OCI-M2 (cell line): ENCODE measurements at regions not wholly inside any gene's neighbourhood (a gene's known extent, or its start where the extent isn't known, plus 50 kb on each side); places are given as distances from the start of the nearest gene placed in this dataset.
A peak's percentile ranks its signal among the peaks of the same experiment; 100 is the strongest.
"Not testable (repeated sequence)": the region's sequence is repeated elsewhere in the genome, so short reads cannot be mapped to it uniquely, and the experiment has no call there.

Experiments used
- DNase-seq: peaks from one replicate; lab custom pipeline; 2025; ENCODE audit not compliant: unreplicated experiment; lab: John Stamatoyannopoulos, UW

GRCh38 chr5:12080761-12081160, 176.5 kb upstream of the CTNND2 start:
- no peak for DNase-seq

GRCh38 chr5:12078286-12078685, 174.0 kb upstream of the CTNND2 start:
- not testable (repeated sequence) for DNase-seq

DNA sequence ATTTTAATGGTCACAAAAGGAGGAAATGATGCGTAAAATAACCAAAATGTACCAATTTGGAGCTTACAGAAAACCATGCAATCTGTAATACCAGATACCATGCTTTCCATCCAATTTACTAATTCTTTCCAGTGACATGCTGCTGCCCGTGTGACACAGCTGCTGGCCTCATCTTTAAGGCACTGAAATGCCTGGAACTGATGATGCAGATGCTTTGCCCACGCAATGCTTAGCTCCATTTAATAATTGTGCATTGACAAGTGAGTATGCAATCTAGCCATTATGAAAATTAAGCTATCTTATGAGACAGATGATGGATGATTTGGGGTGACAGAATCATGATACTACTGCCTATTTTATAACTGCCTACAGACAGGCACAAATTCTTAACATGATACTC, 169.2 kb upstream of the CTNND2 start:
- no peak for DNase-seq

- DNase-seq = no peak
These were observed 168.2 kb upstream of the CTNND2 start for GRCh38 chr5:12072441-12072840.

- no peak for DNase-seq
These were observed 167.2 kb upstream of the CTNND2 start for GRCh38 chr5:12071455-12071854.

DNA sequence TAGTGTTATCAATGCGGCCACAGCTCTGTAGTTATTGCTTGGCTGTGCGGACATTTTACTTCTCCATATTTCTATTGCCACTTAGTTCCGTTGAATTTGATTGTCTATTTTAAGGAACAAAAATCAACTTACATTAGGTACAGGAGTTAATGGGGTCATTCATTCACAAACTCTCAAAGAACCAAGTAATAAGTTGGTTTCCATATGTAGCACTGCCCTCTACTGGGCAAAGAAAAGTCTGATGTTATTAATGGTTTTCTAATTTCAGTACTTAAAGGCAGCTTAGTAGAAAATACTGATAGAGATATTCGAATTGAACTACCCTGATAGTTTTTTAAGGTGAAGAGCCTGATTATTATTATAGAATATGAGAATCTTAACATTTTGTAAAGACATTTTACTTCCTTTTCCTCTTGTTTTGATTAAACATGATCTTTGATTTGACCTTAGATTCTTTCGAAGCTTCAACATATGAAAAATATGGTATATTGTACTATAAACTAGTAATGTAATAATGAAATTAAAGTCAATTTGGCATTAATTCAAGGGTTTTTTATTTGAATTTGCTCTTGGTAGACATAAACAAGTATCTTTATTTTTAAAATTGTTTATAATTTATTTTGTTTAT, 119.5 kb upstream of the CTNND2 start:
- DNase-seq = peak; percentile 10

DNA sequence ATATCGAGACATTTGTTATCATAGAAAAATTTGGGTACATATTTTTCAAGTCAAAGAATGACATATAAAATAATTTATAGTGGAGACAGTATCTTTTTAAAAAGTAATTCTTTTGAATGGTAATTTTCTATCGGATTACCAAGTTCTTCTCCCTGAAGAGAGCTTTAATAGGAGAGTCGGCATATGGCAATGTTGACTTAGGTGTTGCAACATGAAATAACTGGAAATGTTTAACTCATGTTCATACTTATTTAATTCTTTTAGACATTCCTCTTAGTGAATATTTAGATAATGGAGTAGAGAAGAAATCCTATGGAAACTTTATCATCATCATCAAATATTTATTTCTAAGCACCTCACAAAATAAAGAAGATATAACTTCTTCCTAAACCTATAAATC, 118.2 kb upstream of the CTNND2 start:
- no peak for DNase-seq

GRCh38 chr5:12019306-12019705, 115.1 kb upstream of the CTNND2 start:
- no peak for DNase-seq

DNA sequence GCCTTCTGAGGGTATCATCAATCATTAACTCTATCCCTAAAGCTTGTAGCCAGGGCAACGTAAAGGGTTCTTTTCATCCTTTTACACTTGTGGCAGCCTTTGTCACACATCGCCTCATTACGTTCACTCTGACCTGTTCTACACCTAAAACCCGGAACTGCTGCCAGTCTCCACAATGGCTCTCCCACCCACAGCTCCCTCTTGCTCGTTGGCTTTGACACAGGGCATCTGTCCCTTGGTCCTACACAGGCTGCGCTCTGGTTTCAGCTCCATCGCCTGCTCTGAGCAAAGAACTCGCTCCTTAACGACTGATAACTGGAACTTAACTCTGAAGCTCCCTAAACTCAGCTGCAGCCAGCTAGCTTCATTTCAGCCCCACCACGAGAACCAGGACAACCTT, 112.8 kb upstream of the CTNND2 start:
- DNase-seq = no peak

- no peak for DNase-seq
These were observed 112.0 kb upstream of the CTNND2 start for GRCh38 chr5:12016159-12016746.

DNA sequence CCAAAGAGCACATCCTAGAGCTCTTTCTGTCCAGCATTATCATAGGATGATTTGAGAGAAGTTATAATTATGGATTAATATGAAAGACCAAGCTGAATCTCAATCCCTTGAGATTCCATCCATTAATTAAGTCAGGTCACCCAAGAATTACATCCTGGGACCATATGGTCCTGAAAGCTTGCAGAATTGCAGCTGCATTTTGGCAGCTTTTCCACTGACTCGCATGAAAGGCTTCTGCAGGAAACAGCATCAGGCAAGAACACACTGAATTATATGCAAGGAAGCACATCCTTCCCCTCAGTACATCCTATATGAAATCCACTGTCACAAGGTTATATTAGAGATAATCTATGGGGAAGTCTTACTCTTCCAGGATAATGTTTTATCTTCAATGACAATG, 109.1 kb upstream of the CTNND2 start:
- DNase-seq = no peak

- DNase-seq = no peak
These were observed 99.4 kb upstream of the CTNND2 start for GRCh38 chr5:12003680-12004079.

DNA sequence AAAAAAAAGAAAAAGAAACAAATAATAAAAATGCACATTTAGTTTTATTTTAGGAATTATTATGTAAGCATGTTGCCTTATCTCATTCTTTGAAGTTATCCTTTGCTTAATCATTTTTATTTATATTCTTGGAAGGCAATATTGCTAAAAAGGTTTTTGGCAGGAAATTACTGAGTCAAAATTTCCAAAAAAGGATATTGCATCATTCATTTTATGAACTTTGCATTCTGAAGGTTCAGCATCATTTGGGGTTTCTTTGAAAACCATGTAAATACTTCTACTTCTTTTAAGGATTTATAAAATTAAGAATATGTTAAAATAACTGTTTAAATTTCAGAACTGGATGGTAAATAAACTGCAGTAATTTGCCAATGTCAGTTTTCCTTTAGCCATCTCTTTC, 94.2 kb upstream of the CTNND2 start:
- no peak for DNase-seq

- no peak for DNase-seq
These were observed 93.7 kb upstream of the CTNND2 start for GRCh38 chr5:11997942-11998341.

DNA sequence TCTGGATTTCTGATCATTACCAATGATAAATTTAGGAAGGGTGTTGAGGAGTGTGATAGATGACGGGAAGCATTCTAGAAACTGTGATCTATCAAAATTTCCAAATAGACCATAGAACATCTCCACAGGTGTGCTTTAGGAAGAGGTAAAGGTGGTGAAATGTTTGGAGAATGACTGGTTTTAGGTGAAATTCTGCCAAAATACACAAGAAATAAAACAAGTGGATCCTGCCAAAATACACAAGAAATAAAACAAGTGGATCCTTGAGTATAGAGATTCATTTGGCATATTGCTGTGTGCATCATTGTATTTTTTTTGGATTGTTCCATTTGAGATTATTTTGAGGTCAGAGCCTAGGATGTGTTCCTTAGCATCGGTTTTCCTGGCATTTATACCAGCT, 88.3 kb upstream of the CTNND2 start:
- no peak for DNase-seq

DNA sequence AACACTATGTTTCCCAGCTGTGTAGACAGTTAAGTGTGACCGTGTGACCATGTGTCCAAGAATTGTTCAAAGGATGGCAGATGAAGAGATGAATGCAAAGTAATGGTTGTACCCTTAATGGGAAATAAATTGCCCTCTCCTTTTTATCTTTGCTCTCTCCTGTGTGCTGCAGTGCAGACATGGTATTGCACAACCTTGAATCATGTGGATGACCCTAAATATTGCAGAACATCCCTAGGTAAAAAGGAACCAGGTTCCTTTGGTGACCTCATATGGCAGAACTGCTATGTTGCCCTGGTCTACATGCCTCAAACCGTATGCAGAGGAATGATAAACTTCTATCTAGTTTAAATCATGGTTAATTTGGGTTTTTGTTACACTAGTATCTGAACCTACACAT, 81.7 kb upstream of the CTNND2 start:
- no peak for DNase-seq

- no peak for DNase-seq
These were observed 80.0 kb upstream of the CTNND2 start for GRCh38 chr5:11984196-11984595.

- DNase-seq = no peak
These were observed 77.7 kb upstream of the CTNND2 start for GRCh38 chr5:11981986-11982385.

- no peak for DNase-seq
These were observed 73.7 kb upstream of the CTNND2 start for GRCh38 chr5:11977904-11978303.

GRCh38 chr5:11973469-11973868, 69.2 kb upstream of the CTNND2 start:
- no peak for DNase-seq

DNA sequence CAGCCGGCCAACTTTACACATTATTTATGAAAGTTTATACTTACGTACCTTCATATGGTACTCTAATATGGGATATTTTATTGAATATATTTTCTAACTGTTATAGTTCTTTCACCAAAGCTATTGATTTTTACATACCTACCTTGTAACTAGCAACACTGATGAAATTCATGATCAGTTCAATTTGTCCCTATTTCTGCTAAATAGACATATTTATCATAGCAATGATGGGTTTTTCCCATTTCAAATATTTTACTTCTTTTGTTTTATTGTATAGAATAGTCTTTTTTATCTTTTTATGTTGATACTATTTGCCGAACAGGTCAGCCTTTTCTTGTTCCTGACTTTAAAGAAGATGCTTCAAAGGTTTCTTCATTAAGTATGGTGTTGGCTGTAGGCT, 59.0 kb upstream of the CTNND2 start:
- no peak for DNase-seq

DNA sequence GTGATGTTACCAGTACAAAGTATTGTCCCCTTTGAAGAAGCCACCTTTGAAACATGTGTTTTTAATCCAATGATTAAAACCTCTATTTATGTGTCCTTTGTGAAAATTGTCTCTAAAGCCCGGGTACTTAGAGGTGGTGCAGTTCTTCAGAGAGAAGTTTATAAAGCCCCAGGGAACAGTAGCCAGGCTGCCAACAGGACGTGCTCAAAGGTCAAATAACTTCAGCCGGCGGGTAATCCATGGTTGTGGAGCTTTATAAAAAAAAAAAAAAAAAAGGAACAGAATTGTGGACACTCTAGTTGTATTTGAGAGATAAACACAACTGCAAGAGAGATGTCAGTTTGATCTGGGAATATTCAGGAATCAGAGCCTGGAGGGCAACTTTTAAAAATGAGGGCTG, 57.9 kb upstream of the CTNND2 start:
- DNase-seq = no peak

- DNase-seq = no peak
These were observed 54.1 kb upstream of the CTNND2 start for GRCh38 chr5:11958321-11958720.
